Superior temporal gyrus (tissue), 1 donor: ENCODE measurements at regions not wholly inside any gene's neighbourhood (a gene's known extent, or its start where the extent isn't known, plus 50 kb on each side); places are given as distances from the start of the nearest gene placed in this dataset.

Experiments
- DNase-seq: peaks from one replicate; pipeline ENCODE4 v3.0.0-alpha.2; 2016; ENCODE audit errors: extremely low spot score

DNA sequence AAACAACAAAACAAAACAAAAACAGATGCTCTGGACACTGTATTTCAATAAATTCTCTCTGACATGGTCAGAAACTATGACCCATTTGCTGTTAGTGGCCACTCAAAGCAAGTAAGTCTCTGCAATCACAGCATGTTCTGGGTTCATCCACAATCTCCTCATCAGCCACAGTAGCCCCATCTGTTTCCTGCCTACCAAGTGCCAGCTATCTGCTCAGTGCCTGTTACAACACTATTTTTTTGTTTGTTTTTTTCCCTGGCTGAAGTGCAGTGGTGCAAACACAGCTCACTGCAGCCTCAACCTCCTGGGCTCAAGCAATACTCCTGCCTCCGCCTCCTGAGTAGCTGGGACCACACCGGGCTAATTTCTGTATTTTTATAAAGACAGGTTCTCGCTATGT lies 137.9 kb downstream of the SOX9 start:
- no peak for DNase-seq

GRCh38 chr17:72259922-72260321 lies 139.1 kb downstream of the SOX9 start:
- DNase-seq: no peak

DNA sequence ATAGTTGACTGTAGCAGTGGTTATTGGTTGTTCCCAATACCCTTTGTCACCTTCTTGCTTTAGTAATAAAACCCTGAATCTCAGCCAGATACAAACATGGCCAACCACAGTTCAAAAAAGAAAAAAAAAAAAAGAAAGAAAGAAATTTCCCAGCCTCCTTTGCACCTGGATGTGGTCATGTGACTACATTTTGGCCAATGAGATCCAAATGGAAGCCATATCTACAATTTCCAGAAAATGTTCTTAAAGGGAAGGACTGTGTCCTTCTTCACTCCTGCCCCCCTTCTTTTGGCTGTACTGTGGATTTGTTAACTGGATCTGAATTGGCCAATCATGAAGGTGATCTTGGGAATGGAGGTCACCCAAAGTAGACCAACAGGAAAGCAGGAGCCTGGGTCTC lies 141.9 kb downstream of the SOX9 start:
- DNase-seq: no peak

- DNase-seq: no peak
Observed at GRCh38 chr17:72264682-72265405, 144.0 kb downstream of the SOX9 start.

- DNase-seq: no peak
Observed at GRCh38 chr17:72266112-72266775, 145.4 kb downstream of the SOX9 start.

GRCh38 chr17:72267601-72268000 lies 146.8 kb downstream of the SOX9 start:
- no peak for DNase-seq

- DNase-seq: no peak
Observed at GRCh38 chr17:72268431-72268830, 147.6 kb downstream of the SOX9 start.

GRCh38 chr17:72270273-72270924 lies 149.6 kb downstream of the SOX9 start:
- DNase-seq: no peak

- no peak for DNase-seq
Observed at GRCh38 chr17:72271603-72272002, 150.8 kb downstream of the SOX9 start.

GRCh38 chr17:72273289-72274056 lies 152.7 kb downstream of the SOX9 start:
- no peak for DNase-seq

- no peak for DNase-seq
Observed at GRCh38 chr17:72274614-72275013, 153.8 kb downstream of the SOX9 start.

GRCh38 chr17:72280881-72281280 lies 160.1 kb downstream of the SOX9 start:
- DNase-seq: no peak

GRCh38 chr17:72282439-72283029 lies 161.7 kb downstream of the SOX9 start:
- DNase-seq: no peak

DNA sequence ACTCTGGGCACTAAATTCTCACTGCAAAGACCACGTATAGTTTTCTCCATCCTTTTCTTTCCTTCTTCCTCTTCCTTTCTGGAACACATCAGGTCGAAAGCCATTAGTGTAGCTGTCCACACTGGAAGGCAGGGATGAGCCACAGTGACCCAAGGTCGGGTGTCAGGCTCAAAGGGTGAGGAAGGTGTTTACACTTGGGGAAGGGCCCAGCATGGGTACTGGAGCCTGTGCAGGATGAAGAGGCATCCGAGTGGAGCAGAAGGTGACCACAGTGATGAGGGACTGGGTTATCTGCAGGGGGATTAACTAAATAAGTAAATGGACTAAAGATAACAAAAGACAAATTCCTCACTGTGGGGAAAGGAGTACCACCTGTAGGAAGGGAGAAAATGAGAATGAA lies 164.0 kb downstream of the SOX9 start:
- DNase-seq: no peak

DNA sequence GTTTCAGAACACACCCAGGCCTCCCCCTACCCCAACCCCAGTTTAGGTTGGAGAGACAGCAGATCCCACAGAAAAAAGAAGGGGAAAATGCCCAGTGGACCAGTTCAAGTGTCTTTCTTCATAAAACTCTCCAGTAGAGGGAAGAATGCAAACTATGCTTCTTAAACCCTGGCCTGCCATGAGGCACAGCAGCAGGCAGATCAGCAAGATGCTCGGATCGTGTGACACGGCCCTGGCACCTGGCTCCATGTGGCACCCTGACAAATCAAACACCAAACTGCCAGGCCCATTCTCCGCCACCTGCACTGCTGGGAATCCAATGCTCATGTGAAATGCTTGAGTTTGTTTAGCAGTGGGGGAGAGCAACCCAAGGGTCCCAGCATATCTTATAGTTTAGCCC lies 166.8 kb downstream of the SOX9 start:
- no peak for DNase-seq

DNA sequence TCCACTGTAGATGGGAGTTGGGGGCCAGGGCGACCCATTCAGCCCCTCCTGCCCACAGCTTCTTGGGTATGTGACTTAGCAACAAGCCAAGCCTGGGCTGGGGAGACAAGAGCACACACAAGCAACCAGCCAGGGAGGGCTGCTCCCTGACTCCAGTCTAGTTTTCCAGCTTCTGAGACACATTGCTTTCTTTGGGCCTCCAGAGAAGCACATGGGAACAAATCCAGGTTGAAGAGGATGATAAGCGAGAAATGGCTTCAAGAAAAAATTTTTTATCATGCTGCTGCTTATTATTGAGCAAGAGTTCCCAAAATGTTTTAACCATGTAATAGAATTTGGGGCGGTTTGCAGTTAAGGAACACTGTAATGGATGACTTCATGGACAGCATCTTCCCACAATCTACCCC lies 173.7 kb downstream of the SOX9 start:
- DNase-seq: no peak

DNA sequence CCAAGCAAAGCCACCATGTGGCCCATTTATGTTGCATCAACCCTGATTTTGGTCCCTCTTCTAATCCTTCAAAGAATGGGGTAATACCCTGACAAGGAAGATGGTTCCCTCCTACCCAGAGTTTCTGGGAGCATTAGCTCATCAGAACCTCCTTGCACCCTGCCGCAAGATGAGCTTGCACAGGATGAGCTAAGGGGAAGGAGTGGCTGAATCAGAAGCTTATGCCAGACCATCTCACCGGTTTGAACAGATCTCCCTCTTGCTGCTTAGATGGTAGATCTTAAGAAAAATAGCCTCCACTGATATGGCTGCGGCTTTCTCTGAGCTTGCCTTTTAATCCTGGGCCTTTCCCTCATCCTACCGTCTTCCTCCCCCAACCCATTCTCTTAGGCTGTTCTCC lies 175.1 kb downstream of the SOX9 start:
- no peak for DNase-seq

DNA sequence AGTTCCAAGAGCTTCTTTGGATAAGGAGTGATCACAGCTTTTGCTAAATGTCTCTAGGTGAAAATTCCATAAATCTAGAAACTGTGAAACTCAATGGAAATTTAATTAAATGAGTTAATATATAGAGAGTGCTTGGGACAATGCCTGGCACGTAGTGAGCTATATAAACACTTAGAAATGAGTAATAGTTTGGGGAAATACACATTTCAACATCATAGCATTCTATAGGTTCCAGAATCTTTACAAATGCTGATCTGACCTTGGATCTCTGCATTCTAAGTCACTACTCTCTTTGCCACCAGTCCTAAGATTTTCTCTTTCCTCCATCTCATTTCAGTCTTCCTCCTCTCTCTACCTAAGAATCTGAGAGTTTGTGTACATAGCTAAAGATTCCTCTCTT lies 175.6 kb downstream of the SOX9 start:
- DNase-seq: no peak

- DNase-seq: no peak
Observed at GRCh38 chr17:72297326-72298115, 176.7 kb downstream of the SOX9 start.

GRCh38 chr17:72299100-72299499 lies 178.3 kb downstream of the SOX9 start:
- no peak for DNase-seq

- DNase-seq: no peak
Observed at GRCh38 chr17:72299592-72299991, 178.8 kb downstream of the SOX9 start.
